Gastrocnemius medialis (tissue), 4 donors: ENCODE measurements at regions not wholly inside any gene's neighbourhood (a gene's known extent, or its start where the extent isn't known, plus 50 kb on each side); places are given as distances from the start of the nearest gene placed in this dataset.

ENCODE experiments used
- POLR2A ChIP-seq, 2 donors: fragments of 450-650 bp; IDR thresholded peaks; one replicate each; pipeline ENCODE4 v1.6.1; 2017; ENCODE audit warnings: antibody characterized with exemption in 2 of 2, mild to moderate bottlenecking in 2 of 2, moderate library complexity in 2 of 2
- TF ChIP-seq, protein P1 (sequence below), 5 experiments: fragments of 450-650 bp in 3 of 5; fragments of 200-600 bp in 2 of 5; sonication (generic) in 2 of 5; IDR thresholded peaks in 4 of 5; conservative IDR thresholded peaks in 1 of 5; 1 replicate in 4 of 5; 2 replicates in 1 of 5; pipeline ENCODE4 v1.5.1; 2016 to 2019; ENCODE audit warnings: antibody characterized with exemption in 5 of 5, mild to moderate bottlenecking in 3 of 5, moderate library complexity in 3 of 5

DNA sequence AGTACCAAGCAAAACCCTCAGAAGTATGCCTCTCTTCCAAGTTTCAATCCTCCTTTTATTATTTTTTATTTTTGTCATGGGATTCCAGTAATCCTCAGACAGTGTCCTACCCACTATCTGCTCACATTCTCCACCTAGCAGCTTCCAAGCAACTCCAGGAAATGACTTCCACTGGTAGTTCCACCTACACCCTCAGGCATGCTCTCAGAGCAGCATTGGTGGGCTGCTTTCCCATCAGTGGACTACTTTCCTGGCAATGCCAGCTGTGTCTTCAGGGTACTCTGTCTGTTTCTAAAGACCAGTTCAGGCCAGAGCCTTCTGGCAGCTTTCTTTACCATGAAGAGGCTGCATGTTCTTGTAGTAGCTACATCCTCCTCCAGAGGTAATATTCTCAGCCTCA, 244.0 kb downstream of the HGF start:
- TF ChIP-seq, protein P1, sequence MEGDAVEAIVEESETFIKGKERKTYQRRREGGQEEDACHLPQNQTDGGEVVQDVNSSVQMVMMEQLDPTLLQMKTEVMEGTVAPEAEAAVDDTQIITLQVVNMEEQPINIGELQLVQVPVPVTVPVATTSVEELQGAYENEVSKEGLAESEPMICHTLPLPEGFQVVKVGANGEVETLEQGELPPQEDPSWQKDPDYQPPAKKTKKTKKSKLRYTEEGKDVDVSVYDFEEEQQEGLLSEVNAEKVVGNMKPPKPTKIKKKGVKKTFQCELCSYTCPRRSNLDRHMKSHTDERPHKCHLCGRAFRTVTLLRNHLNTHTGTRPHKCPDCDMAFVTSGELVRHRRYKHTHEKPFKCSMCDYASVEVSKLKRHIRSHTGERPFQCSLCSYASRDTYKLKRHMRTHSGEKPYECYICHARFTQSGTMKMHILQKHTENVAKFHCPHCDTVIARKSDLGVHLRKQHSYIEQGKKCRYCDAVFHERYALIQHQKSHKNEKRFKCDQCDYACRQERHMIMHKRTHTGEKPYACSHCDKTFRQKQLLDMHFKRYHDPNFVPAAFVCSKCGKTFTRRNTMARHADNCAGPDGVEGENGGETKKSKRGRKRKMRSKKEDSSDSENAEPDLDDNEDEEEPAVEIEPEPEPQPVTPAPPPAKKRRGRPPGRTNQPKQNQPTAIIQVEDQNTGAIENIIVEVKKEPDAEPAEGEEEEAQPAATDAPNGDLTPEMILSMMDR (IDR thresholded peaks at IDR 0.05 in 4 of 5, conservative IDR thresholded peaks at IDR 0.05 in 1 of 5) = no peak
- TF ChIP-seq POLR2A (IDR thresholded peaks at IDR 0.05) = no peak
